Activated naive CD4-positive, alpha-beta T cell treated with anti-CD3 and anti-CD28 coated beads, Interleukin-2, amount 50 U/mL, for 72 hours (primary cell): ENCODE measurements at regions not wholly inside any gene's neighbourhood (a gene's known extent, or its start where the extent isn't known, plus 50 kb on each side); places are given as distances from the start of the nearest gene placed in this dataset.

Source experiments
- ATAC-seq, 2 donors: fragments of 150-1000 bp; cut with Tn5 transposase; 2 replicates each; pipeline ENCODE4 v1.10.0; 2021; ENCODE audit warnings: mild to moderate bottlenecking in 2 of 2, moderate library complexity in 2 of 2
- DNase-seq, 2 donors: peaks; one replicate each; pipeline ENCODE4 v3.0.0; 2021 to 2022; ENCODE audit warnings: low spot score in 2 of 2
- H3K27ac Mint-ChIP-seq, 2 donors: one replicate each; pipeline ENCODE4 v1.8.0; 2022; ENCODE audit warnings: mild to moderate bottlenecking in 2 of 2, mixed read lengths in 2 of 2
- H3K36me3 Mint-ChIP-seq, 2 donors: one replicate each; pipeline ENCODE4 v1.8.0; 2022; ENCODE audit warnings: mixed read lengths in 2 of 2
- H3K9me3 Mint-ChIP-seq, 2 donors: one replicate each; pipeline ENCODE4 v1.8.0; 2022; ENCODE audit warnings: mixed read lengths in 2 of 2

GRCh38 chr20:37643400-37643799 is 50.4 kb upstream of the CTNNBL1 start:
- DNase-seq: peak in 1 of 2 donors; percentile 19

GRCh38 chr20:37642246-37642645 is 51.6 kb upstream of the CTNNBL1 start:
- no peak for DNase-seq
- Mint-ChIP-seq H3K9me3 (no peaks in the 10 kb centered on the region), H3K36me3 (no peaks in the 10 kb centered on the region), H3K27ac (no peak overlapping the region)
- ATAC-seq: no peak

More at GRCh38 chr20:37643400-37643799, 50.4 kb upstream of the CTNNBL1 start:
- Mint-ChIP-seq H3K9me3 (no peaks in the 10 kb centered on the region), H3K36me3 (no peaks in the 10 kb centered on the region), H3K27ac (no peak overlapping the region)
- ATAC-seq: peak; percentile 51 to 94

GRCh38 chr20:37640600-37641561 is 52.9 kb upstream of the CTNNBL1 start:
- DNase-seq (no peak), ATAC-seq (no peak)
- peaks cover 2% of the 10 kb centered on the region in 2 donors for H3K9me3 Mint-ChIP-seq
- no peaks in the 10 kb centered on the region for H3K36me3 Mint-ChIP-seq
- H3K27ac Mint-ChIP-seq: no peak overlapping the region

- no peaks in the 10 kb centered on the region for H3K36me3 Mint-ChIP-seq
- no peak overlapping the region for H3K27ac Mint-ChIP-seq
- H3K9me3 Mint-ChIP-seq: peaks cover 7% of the 10 kb centered on the region in 2 donors
- ATAC-seq: no peak
- DNase-seq: no peak
Measured at GRCh38 chr20:37638527-37638926, 55.3 kb upstream of the CTNNBL1 start.

- H3K36me3 Mint-ChIP-seq: no peaks in the 10 kb centered on the region
- ATAC-seq (no peak), DNase-seq (no peak)
- peaks cover 7% of the 10 kb centered on the region in 2 donors for H3K9me3 Mint-ChIP-seq
- H3K27ac Mint-ChIP-seq: no peak overlapping the region
Measured at GRCh38 chr20:37636977-37637376, 56.9 kb upstream of the CTNNBL1 start.

GRCh38 chr20:37636212-37636975 is 57.4 kb upstream of the CTNNBL1 start:
- ATAC-seq (no peak), DNase-seq (no peak)
- peaks cover 7% of the 10 kb centered on the region in 2 donors for H3K9me3 Mint-ChIP-seq
- no peak overlapping the region for H3K27ac Mint-ChIP-seq
- H3K36me3 Mint-ChIP-seq: no peaks in the 10 kb centered on the region

GRCh38 chr20:37630993-37631392 is 62.8 kb upstream of the CTNNBL1 start:
- peaks cover 7% of the 10 kb centered on the region in 2 donors for H3K9me3 Mint-ChIP-seq
- H3K36me3 Mint-ChIP-seq: no peaks in the 10 kb centered on the region
- no peak for ATAC-seq
- no peak for DNase-seq
- no peak overlapping the region for H3K27ac Mint-ChIP-seq

GRCh38 chr20:37630166-37630565 is 63.7 kb upstream of the CTNNBL1 start:
- Mint-ChIP-seq H3K27ac (no peak overlapping the region), H3K9me3 (no peaks in the 10 kb centered on the region), H3K36me3 (no peaks in the 10 kb centered on the region)
- ATAC-seq (no peak), DNase-seq (no peak)

- H3K27ac Mint-ChIP-seq: no peak overlapping the region
- DNase-seq (no peak), ATAC-seq (no peak)
- H3K36me3 Mint-ChIP-seq: no peaks in the 10 kb centered on the region
- no peaks in the 10 kb centered on the region for H3K9me3 Mint-ChIP-seq
Measured at GRCh38 chr20:37627767-37628130, 66.1 kb upstream of the CTNNBL1 start.

- peak in 1 of 2 donors; percentile 47 for DNase-seq
- Mint-ChIP-seq H3K36me3 (no peaks in the 10 kb centered on the region), H3K27ac (no peak overlapping the region), H3K9me3 (no peaks in the 10 kb centered on the region)
- no peak for ATAC-seq
Measured at GRCh38 chr20:37627060-37627766, 66.6 kb upstream of the CTNNBL1 start.

- no peaks in the 10 kb centered on the region for H3K36me3 Mint-ChIP-seq
- no peak overlapping the region for H3K27ac Mint-ChIP-seq
- no peaks in the 10 kb centered on the region for H3K9me3 Mint-ChIP-seq
- ATAC-seq (no peak), DNase-seq (no peak)
Measured at GRCh38 chr20:37624963-37625362, 68.9 kb upstream of the CTNNBL1 start.

GRCh38 chr20:37622728-37623127 is 71.1 kb upstream of the CTNNBL1 start:
- H3K27ac Mint-ChIP-seq: no peak overlapping the region
- H3K9me3 Mint-ChIP-seq: no peaks in the 10 kb centered on the region
- no peak for DNase-seq
- H3K36me3 Mint-ChIP-seq: no peaks in the 10 kb centered on the region
- no peak for ATAC-seq

GRCh38 chr20:37619496-37619895 is 74.3 kb upstream of the CTNNBL1 start:
- DNase-seq (no peak), ATAC-seq (no peak)
- Mint-ChIP-seq H3K9me3 (no peaks in the 10 kb centered on the region), H3K36me3 (no peaks in the 10 kb centered on the region), H3K27ac (no peak overlapping the region)

GRCh38 chr20:37616110-37616425 is 77.8 kb upstream of the CTNNBL1 start:
- Mint-ChIP-seq H3K36me3 (no peaks in the 10 kb centered on the region), H3K27ac (no peak overlapping the region), H3K9me3 (no peaks in the 10 kb centered on the region)
- ATAC-seq (peak in 1 of 2 donors; percentile 16), DNase-seq (no peak)

- peak in 1 of 2 donors; percentile 77 for ATAC-seq
- DNase-seq: peak in 1 of 2 donors; percentile 72
- no peaks in the 10 kb centered on the region for H3K9me3 Mint-ChIP-seq
- no peaks in the 10 kb centered on the region for H3K36me3 Mint-ChIP-seq
- H3K27ac Mint-ChIP-seq: no peak overlapping the region
Measured at GRCh38 chr20:37615340-37616109, 78.3 kb upstream of the CTNNBL1 start.

- H3K27ac Mint-ChIP-seq: no peak overlapping the region
- DNase-seq (no peak), ATAC-seq (no peak)
- H3K9me3 Mint-ChIP-seq: no peaks in the 10 kb centered on the region
- H3K36me3 Mint-ChIP-seq: no peaks in the 10 kb centered on the region
Measured at GRCh38 chr20:37611852-37612251, 82.0 kb upstream of the CTNNBL1 start.
